ENCODE measurements at regions not wholly inside any gene's neighbourhood (a gene's known extent, or its start where the extent isn't known, plus 50 kb on each side); places are given as distances from the start of the nearest gene placed in this dataset.

- TF ChIP-seq ZNF274 (IDR thresholded peaks at IDR 0.05; ENCODE audit: low read depth, low read length) (no peak), YY1 (IDR thresholded peaks at IDR 0.05; ENCODE audit: insufficient read depth, insufficient read length) (no peak)
Observed at GRCh38 chr7:65222655-65223054, 151.0 kb upstream of the ZNF92 start.
